ENCODE measurements at regions not wholly inside any gene's neighbourhood (a gene's known extent, or its start where the extent isn't known, plus 50 kb on each side); places are given as distances from the start of the nearest gene placed in this dataset.

DNA sequence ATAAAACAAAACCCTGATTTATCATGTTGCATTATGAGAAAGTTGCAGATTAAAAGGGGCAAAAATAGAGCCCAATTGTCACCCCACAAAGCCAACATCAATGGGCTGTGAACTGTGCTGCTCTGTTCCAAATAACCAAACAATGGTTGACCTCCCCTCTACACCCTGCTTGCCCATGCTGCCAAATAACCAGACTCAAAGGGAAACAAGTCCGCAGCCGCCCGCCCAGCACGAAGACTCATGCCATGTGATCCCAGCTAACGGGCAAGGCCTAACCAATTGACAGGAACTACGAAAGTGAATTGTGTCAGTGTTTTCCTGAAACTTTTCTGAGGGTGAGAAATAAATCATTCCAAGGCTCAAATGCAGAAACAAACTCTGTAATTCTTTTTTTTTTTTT is 97.9 kb upstream of the RIOK3 start:
- CTCF ChIA-PET = no interaction called here
- DNase-seq = no peak
- Histone ChIP-seq H3K79me1 (ENCODE audit: low read depth in 1 of 2, low read length in 2 of 2) (peaks cover 0 to 3% of the 10 kb centered on the region in 2 experiments; a peak in 1 of 4 replicates), H3K9me1 (ENCODE audit: insufficient read depth, low read length) (peaks cover 12% of the 10 kb centered on the region), H2BK5ac (ENCODE audit: low read depth, low read length, poor library complexity, severe bottlenecking) (no peak overlapping the region), H3K23ac (ENCODE audit: low read depth, low read length) (no peak overlapping the region), H3K36me3 (ENCODE audit: control insufficient read depth, insufficient read depth, low read length) (peaks cover 2% of the 10 kb centered on the region; the same call in 1 of the 2 replicates), H4K91ac (ENCODE audit: insufficient read depth, low read depth, low read length) (peak overlapping the region; percentile 43; the same call in 1 of the 2 replicates), H3K4ac (ENCODE audit: low read depth, low read length) (peak overlapping the region; percentile 19; the same call in 1 of the 2 replicates), H3K18ac (ENCODE audit: low read depth, low read length) (peak overlapping the region; percentile 27), H2BK120ac (ENCODE audit: low read depth, low read length) (peak overlapping the region; percentile 9; the same call in 1 of the 2 replicates), H2BK20ac (ENCODE audit: low read depth, low read length) (0 out of 2 replicates have a peak overlapping the region, but pooled peaks have one; percentile 36), H3K9ac (ENCODE audit: low read depth, low read length) (no peak overlapping the region), H3K56ac (ENCODE audit: extremely low read depth, insufficient read depth, low read length) (no peak overlapping the region), H4K5ac (ENCODE audit: low read depth, low read length) (no peak overlapping the region), H4K20me1 (ENCODE audit: insufficient read depth, low read length) (no peaks in the 10 kb centered on the region), H2BK15ac (ENCODE audit: low read depth, low read length) (no peak overlapping the region), H2AFZ (replicated peaks; ENCODE audit: low read length, poor library complexity) (no peak overlapping the region), H3K14ac (replicated peaks; ENCODE audit: low read depth, low read length) (0 out of 2 replicates have a peak overlapping the region, but pooled peaks have one; percentile 17), H2AK9ac (replicated peaks; ENCODE audit: low read depth, low read length, poor library complexity) (no peak overlapping the region), H4K8ac (ENCODE audit: low read depth in 2 of 2, low read length in 2 of 2) (no peak overlapping the region), H3K9me3 (ENCODE audit: control insufficient read depth, insufficient read depth, low read length) (no peaks in the 10 kb centered on the region), H3K4me1 (ENCODE audit: control insufficient read depth, insufficient read depth, low read length) (peaks cover 25% of the 10 kb centered on the region), H2AK5ac (ENCODE audit: low read depth, low read length) (peak overlapping the region; percentile 56; the same call in 1 of the 2 replicates), H3K4me3 (ENCODE audit: insufficient read depth, low read depth, low read length) (no peak overlapping the region), H3K4me2 (ENCODE audit: low read depth, low read length) (no peak overlapping the region), H3K27ac (ENCODE audit: insufficient read depth, low read length) (no peak overlapping the region), H3K27me3 (ENCODE audit: control insufficient read depth, insufficient read depth, low read length) (no peaks in the 10 kb centered on the region)
- in situ Hi-C loops (cut with MboI; ENCODE audit: low sequenced_read_pairs) (loop anchor here (10.0 kb wide), 1 partner anchor 60 kb away; no protein-coding TSS in a partner anchor), dilution Hi-C loops (cut with HindIII; ENCODE audit: low sequenced_read_pairs, unreplicated experiment) (no loop called here), intact Hi-C loops (cut with micrococcal nuclease) (loop anchor here (10.0 kb wide), 1 partner anchor 90 kb away; no protein-coding TSS in a partner anchor)
- TF ChIP-seq SMC3 (IDR thresholded peaks at IDR 0.05; ENCODE audit: low read depth, low read length) = no peak
- TF ChIP-seq, protein P1, sequence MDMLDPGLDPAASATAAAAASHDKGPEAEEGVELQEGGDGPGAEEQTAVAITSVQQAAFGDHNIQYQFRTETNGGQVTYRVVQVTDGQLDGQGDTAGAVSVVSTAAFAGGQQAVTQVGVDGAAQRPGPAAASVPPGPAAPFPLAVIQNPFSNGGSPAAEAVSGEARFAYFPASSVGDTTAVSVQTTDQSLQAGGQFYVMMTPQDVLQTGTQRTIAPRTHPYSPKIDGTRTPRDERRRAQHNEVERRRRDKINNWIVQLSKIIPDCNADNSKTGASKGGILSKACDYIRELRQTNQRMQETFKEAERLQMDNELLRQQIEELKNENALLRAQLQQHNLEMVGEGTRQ (IDR thresholded peaks at IDR 0.05; ENCODE audit: low read depth, low read length) = no peak
- TF ChIP-seq FOS (IDR thresholded peaks at IDR 0.05; ENCODE audit: low read depth, low read length) = no peak
- TF ChIP-seq CHD1 (IDR thresholded peaks at IDR 0.05; ENCODE audit: low read depth, low read length) = no peak
- no peak for TF ChIP-seq RAD21 (IDR thresholded peaks at IDR 0.05; ENCODE audit: low read length)
- TF ChIP-seq MXI1 (IDR thresholded peaks at IDR 0.05; ENCODE audit: borderline replicate concordance, low read depth, low read length) = no peak
- no peak for TF ChIP-seq MAFK (IDR thresholded peaks at IDR 0.05; ENCODE audit: low read depth, low read length)
- TF ChIP-seq, protein P2, sequence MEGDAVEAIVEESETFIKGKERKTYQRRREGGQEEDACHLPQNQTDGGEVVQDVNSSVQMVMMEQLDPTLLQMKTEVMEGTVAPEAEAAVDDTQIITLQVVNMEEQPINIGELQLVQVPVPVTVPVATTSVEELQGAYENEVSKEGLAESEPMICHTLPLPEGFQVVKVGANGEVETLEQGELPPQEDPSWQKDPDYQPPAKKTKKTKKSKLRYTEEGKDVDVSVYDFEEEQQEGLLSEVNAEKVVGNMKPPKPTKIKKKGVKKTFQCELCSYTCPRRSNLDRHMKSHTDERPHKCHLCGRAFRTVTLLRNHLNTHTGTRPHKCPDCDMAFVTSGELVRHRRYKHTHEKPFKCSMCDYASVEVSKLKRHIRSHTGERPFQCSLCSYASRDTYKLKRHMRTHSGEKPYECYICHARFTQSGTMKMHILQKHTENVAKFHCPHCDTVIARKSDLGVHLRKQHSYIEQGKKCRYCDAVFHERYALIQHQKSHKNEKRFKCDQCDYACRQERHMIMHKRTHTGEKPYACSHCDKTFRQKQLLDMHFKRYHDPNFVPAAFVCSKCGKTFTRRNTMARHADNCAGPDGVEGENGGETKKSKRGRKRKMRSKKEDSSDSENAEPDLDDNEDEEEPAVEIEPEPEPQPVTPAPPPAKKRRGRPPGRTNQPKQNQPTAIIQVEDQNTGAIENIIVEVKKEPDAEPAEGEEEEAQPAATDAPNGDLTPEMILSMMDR (conservative IDR thresholded peaks at IDR 0.05; ENCODE audit: low read depth, low read length) = no peak
- no peak for TF ChIP-seq CEBPB (IDR thresholded peaks at IDR 0.05; ENCODE audit: low read depth, low read length)
- no peak for TF ChIP-seq NFE2L2 (IDR thresholded peaks at IDR 0.05; ENCODE audit: low read depth, low read length)
- TF ChIP-seq MAZ (IDR thresholded peaks at IDR 0.05; ENCODE audit: borderline replicate concordance, low read depth, low read length) = no peak
- TF ChIP-seq POLR2A (IDR thresholded peaks at IDR 0.05; ENCODE audit: low read depth, low read length) = no peak
- no peak for TF ChIP-seq RFX5 (IDR thresholded peaks at IDR 0.05; ENCODE audit: low read depth, low read length)
- no peak for TF ChIP-seq RCOR1 (IDR thresholded peaks at IDR 0.05; ENCODE audit: insufficient replicate concordance, low read length)
- no peak for TF ChIP-seq BHLHE40 (IDR thresholded peaks at IDR 0.05; ENCODE audit: low read depth, low read length)
- TF ChIP-seq, protein P3, sequence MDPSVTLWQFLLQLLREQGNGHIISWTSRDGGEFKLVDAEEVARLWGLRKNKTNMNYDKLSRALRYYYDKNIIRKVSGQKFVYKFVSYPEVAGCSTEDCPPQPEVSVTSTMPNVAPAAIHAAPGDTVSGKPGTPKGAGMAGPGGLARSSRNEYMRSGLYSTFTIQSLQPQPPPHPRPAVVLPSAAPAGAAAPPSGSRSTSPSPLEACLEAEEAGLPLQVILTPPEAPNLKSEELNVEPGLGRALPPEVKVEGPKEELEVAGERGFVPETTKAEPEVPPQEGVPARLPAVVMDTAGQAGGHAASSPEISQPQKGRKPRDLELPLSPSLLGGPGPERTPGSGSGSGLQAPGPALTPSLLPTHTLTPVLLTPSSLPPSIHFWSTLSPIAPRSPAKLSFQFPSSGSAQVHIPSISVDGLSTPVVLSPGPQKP (IDR thresholded peaks at IDR 0.05; ENCODE audit: borderline replicate concordance, low read depth, low read length) = no peak
- no TSS peak for BruUV-seq (replicated peaks)
- POLR2A ChIA-PET (ENCODE audit: unreplicated experiment) = no interaction called here
- 92% methylated on average over 4 of the region's 6 CpGs; no CpG with 5 or more reads in 1 of the 2 experiments for WGBS, 2 experiments (ENCODE audit: extremely low coverage in 2 of 2, insufficient read length in 1 of 2)
- ATAC-seq (ENCODE audit: low read depth) = no peak

Measured in IMR-90 (cell line).